GM23338 (cell line): ENCODE measurements at regions not wholly inside any gene's neighbourhood (a gene's known extent, or its start where the extent isn't known, plus 50 kb on each side); places are given as distances from the start of the nearest gene placed in this dataset.

ENCODE experiments used
- CREB1 ChIP-seq: fragments of 250-450 bp; sonication (Bioruptor Pico); IDR thresholded peaks from 2 replicates; pipeline ENCODE4 v1.5.0; 2020; ENCODE audit warnings: low read depth, mild to moderate bottlenecking, moderate library complexity
- CTCF ChIP-seq, 2 experiments: fragments of 200-600 bp in 1 of 2; sonication (generic) in 1 of 2; conservative IDR thresholded peaks; 2 replicates each; pipeline versions ENCODE4 v1.5.1 to v1.6.1; 2016 to 2017; ENCODE audit warnings: antibody characterized with exemption in 2 of 2, low read depth in 2 of 2, mild to moderate bottlenecking in 2 of 2, moderate library complexity in 1 of 2
- EZH2 ChIP-seq: fragments of 200-600 bp; sonication (generic); IDR thresholded peaks from one replicate; pipeline ENCODE4 v1.8.0; 2017; ENCODE audit warnings: antibody characterized with exemption, mild to moderate bottlenecking, low read depth; ENCODE audit not compliant: unreplicated experiment
- EZH2phosphoT487 ChIP-seq: fragments of 200-600 bp; sonication (generic); IDR thresholded peaks from one replicate; pipeline ENCODE4 v1.8.1; 2018; ENCODE audit warnings: antibody characterized with exemption; ENCODE audit not compliant: unreplicated experiment
- JUNB ChIP-seq: IDR thresholded peaks from one replicate; pipeline ENCODE4 v1.6.1; 2016; ENCODE audit warnings: antibody characterized with exemption; ENCODE audit not compliant: unreplicated experiment
- POLR2AphosphoS5 ChIP-seq: IDR thresholded peaks from 2 replicates; pipeline ENCODE4 v1.6.1; 2016; ENCODE audit warnings: antibody characterized with exemption, low read depth
- REST ChIP-seq: IDR thresholded peaks from one replicate; pipeline ENCODE4 v1.6.1; 2018; ENCODE audit warnings: antibody characterized with exemption; ENCODE audit not compliant: unreplicated experiment
- STAT1 ChIP-seq: IDR thresholded peaks from one replicate; pipeline ENCODE4 v1.6.1; 2016; ENCODE audit warnings: antibody characterized with exemption; ENCODE audit not compliant: unreplicated experiment
- ZNF114 ChIP-seq: fragments of 250-450 bp; sonication (Bioruptor Pico); IDR thresholded peaks from 2 replicates; pipeline ENCODE4 v1.5.0; 2020; ENCODE audit warnings: mild to moderate bottlenecking, moderate library complexity
- ZNF462 ChIP-seq: fragments of 250-450 bp; sonication (Bioruptor Pico); IDR thresholded peaks from 2 replicates; pipeline ENCODE4 v1.5.0; 2020; ENCODE audit warnings: mild to moderate bottlenecking, moderate library complexity

- no peak for TF ChIP-seq CTCF (conservative IDR thresholded peaks at IDR 0.05; ENCODE audit: low read depth in 2 of 2)
- no peak for TF ChIP-seq STAT1
- TF ChIP-seq EZH2: no peak
- no peak for TF ChIP-seq POLR2AphosphoS5
- TF ChIP-seq CREB1 (CRISPR knock-in tag): no peak
- no peak for TF ChIP-seq EZH2phosphoT487
- TF ChIP-seq ZNF114 (CRISPR knock-in tag): no peak
- no peak for TF ChIP-seq REST
- TF ChIP-seq JUNB: no peak
- TF ChIP-seq ZNF462 (CRISPR knock-in tag): no peak
Measured at GRCh38 chr13:47081850-47082249, 185.0 kb upstream of the HTR2A start.
